ENCODE measurements at regions not wholly inside any gene's neighbourhood (a gene's known extent, or its start where the extent isn't known, plus 50 kb on each side); places are given as distances from the start of the nearest gene placed in this dataset.

DNA sequence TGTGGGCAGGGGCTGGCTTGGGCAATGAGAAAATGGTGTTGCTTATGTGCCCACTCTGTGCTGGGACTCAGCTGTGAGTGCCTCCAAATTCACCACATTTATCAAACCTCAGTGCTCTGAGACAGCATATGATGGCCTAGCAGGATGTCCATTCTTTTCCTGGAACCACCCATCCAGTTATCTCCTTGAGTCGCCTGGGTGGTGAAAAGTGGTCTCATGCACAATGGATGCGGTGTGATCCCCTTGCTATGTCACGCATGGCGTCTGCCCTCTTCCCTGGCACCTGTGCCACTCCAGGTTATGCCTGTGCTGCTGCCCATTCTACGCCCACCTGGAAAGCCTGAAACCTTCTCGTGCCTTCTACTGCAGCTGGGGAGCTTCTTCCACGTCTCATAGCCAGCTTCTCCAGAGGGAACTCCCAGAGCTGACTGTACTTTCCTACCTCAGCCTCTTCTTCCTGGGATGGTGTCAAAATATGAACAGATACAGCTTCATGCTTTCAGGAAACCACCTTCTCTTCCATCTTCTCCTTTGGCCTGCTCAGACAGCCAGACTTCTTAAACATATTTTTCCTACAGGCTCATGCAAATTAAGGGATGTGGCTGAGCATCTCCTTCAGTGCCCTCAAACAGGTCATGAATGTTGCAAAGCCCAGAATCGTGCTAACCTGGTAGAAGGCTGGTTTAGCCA is 147.3 kb downstream of the PFKFB3 start:
- TF ChIP-seq CTCF (IDR thresholded peaks at IDR 0.05): no peak
- no peak for TF ChIP-seq REST (IDR thresholded peaks at IDR 0.05; ENCODE audit: insufficient read depth in 1 of 2, low read depth in 2 of 2, low read length in 1 of 2)
